DMS 273 (cell line): ENCODE measurements at regions not wholly inside any gene's neighbourhood (a gene's known extent, or its start where the extent isn't known, plus 50 kb on each side); places are given as distances from the start of the nearest gene placed in this dataset.

ENCODE experiments used
- DNase-seq: peaks from one replicate; lab custom pipeline; 2025; ENCODE audit not compliant: unreplicated experiment; lab: John Stamatoyannopoulos, UW

DNA sequence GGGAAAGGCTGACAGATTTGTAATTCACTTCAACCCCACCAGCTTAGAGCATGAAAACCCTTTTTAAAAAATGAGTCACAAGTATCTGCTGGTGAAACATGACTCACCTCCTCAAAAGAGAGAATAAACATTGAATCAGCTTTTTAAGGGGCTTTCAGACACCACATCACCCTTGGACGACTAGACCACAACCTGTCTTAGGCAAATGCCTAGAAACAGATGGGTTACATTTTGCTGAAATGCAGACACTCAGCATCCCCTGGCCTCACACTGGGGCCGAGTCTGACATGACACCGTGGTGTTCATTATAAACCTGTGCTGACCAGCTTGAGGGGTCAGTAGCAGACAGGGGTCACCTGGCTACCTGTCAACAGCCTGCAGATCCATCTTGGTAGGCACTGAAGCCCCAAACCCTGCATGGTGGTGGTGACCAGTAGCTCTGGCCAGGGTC, 175.3 kb upstream of the CST7 start:
- DNase-seq, result no peak

DNA sequence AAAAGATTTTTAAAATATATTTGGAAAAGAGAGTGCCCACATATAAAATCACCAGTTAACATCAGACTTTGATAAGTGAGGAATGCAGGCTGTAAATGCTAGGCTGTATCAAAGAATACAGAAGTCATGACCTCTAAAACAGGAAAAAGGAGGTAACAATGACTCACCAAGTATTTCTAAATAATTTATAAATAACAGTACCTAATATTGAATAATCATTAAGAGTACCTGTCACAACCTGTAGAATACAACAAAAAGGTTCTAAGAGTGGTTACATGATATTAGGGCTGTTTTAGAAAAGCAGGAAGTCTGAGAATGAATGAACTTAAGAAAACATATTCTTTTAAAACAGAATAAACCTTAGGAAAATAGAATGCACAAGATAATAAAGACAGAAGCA, 173.1 kb upstream of the CST7 start:
- no peak for DNase-seq

DNA sequence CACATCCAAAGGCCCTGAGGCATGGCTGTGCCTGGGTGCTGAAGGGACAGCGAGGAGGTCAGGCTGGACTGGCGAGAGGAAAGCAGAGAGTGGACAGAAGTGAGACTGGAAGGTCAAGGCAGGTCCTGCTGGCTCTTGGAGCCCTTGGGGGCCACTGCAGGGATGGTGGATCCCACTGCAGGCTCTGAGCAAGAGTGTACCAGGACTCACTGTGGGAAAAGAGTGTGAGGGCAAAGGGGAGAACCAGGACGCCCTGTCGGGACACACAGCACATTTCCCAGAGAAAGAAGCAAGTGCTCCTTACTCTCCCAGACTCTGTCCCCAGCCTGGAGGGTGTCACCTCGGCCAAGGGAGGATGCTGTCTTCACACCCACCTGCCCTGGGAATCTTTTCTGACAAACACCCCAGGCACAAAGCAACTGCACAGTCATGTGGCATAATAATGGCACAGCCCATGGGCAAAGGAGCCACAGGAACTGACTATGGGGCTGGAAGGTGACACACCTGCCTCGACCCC, 172.3 kb upstream of the CST7 start:
- DNase-seq, result no peak

DNA sequence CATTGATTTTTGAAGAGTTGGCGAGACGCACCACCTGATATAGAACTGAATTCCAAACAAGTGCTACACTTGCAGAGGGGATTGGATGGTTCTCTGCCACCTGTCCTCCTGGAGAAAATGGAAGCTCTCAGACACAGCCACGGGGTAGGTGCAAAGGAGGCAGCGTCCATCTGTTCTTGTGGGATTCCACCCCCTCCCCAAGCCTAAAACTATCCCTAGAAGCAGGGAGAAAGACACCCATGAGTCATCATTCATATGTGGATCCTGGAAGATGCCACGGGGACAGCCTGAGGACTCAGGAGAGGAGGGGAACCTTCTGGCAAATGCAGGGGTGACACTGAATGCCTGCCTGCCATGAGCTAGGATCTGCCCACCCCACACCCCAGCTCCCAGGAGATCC, 171.3 kb upstream of the CST7 start:
- DNase-seq, result peak; percentile 46

DNA sequence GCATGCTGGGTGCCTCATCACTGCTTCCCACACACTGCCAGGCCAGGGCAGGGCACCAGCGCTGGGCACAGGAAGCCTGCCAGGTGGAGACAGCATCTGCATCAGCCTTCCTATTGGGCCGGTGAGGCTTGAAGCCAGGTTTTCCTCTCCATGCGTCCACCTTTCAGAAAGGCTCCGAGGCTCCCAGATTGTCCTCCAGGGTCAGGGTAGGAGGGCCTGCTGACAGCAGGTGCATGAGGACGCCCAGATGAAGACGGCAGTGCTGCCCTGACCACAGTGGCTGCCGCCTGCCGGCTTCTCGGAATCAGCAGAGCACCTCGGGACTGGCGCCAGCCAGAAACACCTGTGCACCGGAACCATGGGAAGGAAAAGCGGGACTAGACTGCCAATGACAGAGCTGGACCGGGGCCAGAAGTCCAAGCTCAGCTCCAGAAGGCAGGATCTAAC, 170.5 kb upstream of the CST7 start:
- peak; percentile 87 for DNase-seq

DNA sequence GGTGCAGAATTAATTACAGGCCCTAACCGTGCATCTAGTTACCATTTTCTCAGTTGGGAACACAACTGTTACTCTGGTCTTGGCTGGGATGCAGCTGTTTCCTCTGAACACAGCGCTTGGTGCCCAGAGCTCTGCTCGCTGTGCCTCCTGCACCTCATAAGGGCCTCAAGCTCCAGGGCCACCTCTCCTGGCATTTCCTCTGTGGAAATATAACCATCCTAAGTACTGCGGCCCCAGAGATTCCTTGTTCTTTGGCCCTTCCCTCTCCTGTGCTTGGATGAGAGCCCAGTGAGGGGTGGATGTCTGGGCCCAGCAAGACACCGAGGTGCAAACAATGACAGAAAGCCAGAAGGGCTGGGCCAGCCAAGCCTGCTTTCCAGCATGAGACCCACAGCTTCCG, 169.9 kb upstream of the CST7 start:
- no peak for DNase-seq

DNA sequence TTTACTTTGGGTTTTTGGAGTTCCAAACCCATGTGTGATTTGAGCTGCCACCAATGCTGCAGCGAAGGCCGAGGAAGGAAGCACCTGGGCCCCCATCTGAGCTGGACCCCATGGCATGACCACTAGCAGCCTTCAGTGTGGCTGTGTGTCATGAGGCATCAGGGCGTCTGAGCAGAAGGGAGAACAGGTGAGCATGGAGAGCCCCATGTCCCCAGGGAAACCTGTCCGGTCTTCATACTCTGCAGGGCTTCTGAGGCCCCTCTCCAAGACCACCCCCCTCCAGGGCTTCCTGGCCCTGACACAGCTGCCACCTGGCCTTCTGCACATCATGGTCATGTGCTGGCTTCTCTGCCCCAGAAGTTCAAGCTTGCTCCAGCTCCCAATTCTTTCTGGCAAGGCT, 169.1 kb upstream of the CST7 start:
- no peak for DNase-seq

DNA sequence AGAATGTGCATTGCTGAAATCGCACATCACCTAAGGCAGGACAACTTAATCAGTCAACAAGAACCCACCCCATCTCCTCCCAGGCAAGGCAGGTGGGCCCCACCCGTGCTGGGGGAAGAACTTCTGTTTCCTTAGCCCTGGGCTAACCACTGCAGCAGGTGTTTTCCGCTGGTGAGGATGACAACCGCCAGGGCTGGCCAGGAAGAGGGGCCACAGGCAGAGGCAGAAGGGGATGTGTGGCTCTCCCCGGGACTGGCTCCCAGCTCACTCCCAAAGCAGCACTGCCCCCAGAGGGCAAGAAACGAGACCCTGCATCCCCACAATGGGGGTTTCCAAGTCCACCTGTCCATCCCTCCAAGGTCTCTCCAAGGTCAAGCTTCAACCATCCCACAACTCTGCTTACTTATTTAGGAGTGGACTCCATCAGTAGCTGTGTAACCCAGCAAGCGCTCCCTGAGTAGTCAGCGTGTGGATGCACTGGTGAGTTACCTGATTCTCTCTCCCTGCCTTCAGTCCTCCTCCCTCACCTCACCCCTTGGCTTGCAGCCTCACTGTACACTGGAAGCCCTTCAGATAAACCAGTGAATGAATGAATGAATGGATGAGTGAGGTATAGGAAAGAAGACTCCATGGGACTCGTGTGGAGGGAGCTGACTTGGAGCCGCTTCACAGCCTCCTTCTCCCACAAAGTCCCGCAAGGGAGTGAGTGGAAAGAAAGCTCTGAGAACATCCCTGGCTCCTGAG, 168.2 kb upstream of the CST7 start:
- DNase-seq, result no peak

DNA sequence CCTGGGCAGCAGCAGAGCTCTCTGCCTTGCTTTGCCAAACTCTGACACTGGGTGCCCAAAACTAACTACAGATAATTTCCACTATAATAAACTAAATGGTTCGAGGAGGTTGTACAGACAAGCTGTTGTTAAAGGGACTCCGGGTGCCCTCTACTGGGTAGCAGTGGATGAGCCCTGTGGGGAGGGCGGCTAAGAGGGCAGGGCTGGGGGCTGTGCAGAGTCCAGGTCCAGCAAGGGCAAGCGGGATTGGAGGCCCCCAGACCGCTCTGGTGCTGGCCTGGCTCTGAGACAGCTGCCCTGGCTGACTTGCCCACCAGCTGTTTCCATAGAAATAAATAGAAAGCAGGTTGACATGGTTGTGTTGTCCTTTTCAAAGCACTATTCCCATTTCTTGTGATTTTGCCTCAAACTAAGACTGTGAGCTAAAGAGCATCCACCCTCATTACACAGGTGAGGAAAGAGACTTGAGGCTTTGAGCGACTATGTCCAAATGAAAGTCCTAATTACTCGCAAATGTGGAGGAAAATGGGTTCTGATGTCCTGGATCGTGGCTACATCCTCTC, 167.6 kb upstream of the CST7 start:
- DNase-seq, result peak; percentile 84

DNA sequence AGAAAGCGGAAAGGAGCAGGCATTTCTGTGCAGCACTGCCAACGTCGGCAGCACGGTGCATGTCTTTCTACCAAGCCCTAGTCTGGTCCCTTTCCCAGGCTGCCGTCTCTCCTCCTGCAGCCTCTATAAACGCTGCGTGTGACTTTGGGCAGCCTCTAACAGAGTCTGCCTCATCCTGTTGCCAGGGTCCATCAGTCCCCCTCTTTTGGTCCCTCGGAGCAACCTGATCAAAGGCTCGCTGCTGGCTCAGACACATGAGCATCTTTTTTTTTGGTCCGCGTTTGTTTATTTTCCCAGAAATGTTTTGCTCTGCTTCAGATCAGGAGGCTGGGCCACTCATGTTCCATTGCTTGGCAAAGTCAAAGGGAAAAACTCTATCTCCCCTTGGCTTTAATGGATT, 166.8 kb upstream of the CST7 start:
- DNase-seq, result no peak

DNA sequence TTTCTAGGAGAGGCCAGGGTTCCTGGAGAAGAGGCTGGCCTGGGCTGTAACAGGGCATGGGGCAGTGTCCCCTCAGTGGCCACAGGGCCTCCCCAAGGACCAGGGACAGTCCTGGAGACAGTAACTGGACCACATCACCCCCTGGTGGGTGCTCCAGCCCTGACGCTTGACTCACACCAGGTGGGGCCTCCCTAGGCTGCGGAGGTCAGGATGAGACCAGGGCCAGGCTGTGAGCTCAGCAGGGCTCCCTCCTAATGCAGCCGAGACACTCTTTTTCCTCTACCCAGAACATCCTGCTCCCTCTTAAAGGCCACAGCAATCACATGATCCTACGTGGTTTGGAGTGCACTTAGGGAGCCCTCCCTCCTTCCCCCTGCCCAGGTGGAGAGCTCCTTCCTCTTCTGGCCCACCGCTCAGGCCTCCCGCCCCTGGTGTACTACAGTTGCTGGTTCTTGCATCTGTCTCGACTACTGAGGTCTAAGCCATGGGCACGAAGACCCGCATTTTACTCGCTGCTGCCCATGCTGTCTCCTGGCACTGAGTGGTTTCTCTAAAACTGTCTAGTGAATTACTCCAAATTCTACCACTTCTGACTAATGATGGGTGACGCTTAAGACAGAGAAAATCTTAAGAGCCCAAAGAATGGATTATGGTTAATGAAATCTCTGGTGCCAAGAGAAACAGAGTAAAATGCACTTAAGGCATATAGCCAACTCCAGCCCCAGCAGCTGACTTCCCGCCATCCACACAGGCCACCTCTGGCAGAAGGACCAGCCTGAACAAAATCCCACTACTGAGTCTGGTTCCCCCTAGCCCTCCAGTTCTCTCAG, 166.1 kb upstream of the CST7 start:
- peak; percentile 18 for DNase-seq

DNA sequence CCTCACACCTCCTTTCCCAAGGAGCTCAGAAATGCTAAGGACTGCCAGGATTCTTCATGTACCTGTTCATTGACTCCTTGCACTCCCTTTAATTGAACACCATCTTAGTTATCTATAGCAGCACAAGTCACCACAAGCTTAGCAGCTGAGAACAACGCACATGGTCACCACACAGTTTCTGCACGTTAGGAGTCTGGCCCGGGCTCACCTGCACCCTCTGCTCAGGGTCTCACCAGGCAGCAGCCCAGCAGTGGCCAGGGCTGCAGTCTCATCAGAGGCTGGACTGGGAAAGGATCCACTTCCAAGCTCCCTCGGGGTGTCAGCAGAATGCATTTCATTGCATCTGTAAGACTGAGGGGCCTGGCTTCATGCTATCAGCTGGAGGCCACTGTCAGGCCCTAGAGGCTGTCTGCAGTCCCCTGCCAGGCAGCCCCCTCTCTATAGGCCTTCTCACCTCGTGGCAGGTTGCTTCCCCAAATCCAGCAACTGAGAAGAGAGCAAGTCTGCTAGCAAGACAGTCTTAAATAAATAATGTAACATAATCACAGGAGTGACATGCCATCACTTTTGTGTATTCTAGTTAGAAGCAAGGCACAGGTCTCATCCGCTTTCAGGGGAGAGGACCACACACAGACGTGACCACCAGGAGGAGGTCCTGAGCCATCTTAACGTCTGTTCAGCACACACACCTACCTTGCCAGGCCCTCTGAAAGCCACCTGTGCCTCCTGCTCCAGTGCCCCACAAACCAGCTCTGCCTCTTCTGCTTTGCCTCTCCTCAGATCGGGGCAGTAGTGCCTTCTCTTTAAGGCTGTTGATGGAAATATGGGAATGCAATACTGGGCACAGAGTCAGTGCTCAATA, 165.2 kb upstream of the CST7 start:
- DNase-seq, result peak; percentile 43

DNA sequence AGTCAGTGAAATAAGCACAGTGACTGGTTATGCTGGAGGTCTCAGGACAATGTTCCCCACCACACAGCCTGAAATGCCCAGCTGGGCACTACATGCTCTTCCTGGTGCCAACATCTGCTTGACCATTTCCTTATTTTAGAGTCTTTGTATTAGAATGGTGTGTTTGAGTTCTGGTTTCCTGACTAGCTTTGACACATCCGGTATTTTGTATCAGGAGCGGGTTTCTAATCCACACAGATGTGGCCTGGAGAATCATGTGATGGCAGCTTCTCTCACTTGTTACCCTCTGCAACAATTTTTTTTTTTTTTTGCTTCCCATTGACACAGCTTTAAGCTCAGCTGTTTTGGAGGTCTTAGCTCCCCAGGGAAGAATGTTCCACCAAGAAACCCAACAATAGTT, 164.5 kb upstream of the CST7 start:
- no peak for DNase-seq

DNA sequence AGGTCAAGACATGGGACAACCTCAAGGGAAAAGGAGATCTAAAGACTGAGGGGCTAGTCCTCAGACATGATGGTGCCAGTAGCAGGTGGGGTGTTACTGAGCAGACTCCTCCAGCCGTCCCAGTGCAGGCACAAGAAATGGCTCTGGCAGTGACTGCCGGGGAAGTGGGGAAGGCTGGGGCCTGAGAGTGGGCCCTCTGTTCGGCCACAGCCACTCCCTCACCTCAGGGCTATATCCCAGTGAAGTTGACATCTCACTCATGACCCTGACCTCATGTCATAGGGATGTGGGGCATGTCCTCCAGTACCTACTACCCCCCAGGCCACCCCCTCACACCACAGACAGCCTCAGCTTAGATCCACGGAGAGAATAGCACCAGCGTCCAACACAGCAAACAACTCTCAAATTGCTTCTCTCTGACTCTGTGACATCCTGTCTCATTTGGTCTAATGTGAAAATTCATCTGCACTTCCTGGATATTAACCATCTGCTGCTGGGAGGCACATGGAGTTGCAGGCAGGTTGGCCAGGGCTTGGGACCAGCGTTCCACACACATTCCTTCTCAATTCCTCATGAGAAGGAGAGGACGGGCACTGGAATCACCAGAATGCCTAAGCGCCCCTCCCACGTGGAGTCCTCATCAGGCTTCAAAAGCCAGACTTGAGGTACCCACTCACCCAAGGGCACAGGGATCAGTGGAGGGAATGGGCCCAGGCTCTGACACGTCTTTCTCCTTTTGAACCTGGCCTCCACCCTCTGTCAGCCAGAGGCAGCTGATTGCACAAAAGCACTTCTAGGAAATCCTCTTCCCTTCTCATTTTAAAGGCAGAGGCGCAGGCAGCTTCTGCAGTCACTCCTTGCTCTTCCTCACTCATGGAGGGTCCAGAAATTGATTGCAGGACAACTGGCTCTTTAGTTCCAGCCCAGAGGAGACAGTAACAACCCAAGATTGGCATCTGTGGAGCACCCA, 163.6 kb upstream of the CST7 start:
- DNase-seq, result peak; percentile 25

DNA sequence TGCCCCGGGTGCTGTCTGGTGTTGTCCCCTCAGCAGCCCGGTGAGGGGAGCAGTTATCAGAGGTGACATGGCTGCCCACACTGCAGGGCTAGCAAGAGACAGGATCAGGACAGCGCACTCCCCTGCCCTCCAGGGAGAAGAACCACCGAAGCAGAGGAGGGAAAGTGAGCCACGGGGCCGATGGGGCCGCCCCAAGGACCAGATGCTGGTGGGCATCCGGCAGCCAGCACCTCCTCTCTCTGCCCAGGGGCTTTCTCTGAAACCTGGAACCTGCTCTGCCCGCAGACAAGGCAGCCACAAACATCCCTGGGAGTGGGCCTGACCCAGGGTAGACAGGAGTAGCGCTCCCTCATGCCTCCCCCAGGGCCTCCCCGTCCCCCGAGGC, 163.0 kb upstream of the CST7 start:
- no peak for DNase-seq

DNA sequence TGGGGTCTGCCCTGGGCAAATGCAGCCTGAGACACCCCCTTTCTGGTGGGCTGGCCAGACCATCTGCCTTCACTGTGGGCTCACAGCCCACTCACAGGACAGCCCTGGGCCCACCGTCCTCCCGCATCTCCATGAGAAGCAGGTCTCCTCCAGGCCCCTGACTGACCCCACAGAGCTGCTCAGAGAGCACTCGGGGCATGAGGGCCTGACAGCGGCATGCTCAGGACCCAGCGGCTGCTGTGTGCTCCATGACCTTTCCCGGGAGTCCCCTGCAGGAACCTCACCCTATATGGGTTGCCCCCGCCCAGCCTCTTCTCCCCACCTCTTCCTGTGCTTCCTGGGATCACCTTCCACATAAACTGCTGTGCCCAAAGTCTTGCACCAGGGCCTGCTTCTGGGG, 162.4 kb upstream of the CST7 start:
- DNase-seq, result no peak

DNA sequence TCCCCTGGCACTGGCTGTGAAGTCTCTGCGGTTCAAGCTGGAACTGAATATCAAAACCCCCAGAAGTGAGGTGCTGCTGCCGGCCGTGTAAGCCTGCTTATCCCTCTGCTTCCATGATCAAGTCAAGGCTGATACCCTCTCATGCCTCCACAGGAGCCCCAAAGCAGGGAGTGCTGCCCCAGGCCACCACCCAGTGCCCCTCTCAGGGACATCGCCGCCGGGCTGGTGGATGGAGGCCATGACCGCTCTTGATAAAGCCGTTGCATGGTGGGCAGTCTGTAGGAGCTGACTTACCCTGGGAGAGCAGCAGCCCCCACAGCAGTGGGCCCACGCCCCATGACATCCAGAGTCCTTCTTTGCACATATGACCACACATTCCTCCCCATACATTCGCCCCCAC, 162.0 kb upstream of the CST7 start:
- DNase-seq, result no peak

DNA sequence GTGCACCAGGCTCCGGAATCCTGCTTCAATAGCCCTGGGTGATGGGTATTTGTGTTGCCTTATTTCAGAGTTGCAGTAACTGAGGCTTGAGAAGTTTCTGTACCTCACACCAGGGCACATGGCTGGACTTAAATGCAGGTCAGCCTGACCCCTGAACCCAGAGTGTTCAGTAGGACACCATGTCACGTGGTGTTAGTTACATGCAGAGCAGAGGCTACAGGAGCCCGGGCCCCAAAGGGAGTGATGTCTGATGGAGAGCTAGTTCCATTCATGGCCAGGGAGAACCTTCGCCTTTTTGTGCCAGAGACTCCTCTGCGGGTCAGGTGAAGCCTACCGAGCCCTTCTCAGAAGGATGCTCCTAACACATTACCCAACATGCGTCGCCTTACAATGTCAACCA, 161.4 kb upstream of the CST7 start:
- DNase-seq, result no peak

DNA sequence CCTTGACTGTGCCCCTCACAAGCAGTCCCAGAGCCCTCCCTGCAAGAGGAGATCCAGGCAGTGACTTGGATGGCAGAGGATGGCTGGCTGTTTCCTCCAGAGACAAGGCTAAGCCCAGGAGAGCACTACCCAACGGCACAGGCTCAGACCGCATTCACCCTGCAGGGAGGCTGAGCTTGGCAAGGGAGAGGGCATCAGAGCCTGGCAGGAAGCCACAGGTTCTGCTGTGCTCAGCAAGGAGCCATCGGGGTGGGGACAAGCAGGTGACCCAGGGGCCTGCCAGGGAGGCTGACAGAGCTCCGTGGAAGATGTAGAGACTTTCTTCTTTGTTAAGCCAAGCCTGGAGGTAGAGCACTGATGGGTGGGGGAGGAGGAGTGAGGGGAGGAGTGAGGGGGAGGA, 159.2 kb upstream of the CST7 start:
- DNase-seq, result no peak

DNA sequence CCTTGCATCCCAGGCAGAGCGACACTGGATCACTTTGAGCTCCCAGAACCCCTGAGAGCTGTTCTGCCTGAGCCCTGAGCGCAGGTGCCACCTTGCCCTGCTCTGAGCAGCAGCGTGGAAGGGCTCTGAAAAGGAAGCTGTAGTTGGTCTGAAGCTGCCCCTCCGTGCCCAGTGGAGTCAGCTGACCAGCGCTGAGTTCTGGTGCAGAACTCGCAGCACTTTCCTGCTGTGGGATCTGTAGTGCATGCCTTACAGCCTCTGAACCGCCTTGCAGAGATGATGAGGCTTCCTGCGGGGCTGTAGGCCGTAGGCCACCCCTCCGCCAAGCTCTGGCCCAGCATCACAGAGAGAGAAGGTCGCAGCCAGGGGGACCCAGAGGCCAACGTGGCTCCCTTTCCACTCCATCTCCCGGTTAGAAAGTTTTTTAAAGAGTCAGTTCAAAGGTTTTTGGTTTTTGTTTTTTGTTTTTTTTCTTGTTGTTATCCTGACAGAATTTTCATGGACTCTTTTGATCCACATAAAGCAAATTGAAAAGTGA, 158.3 kb upstream of the CST7 start:
- DNase-seq, result no peak
